Retinal pigment epithelial cell (primary cell): ENCODE measurements at regions not wholly inside any gene's neighbourhood (a gene's known extent, or its start where the extent isn't known, plus 50 kb on each side); places are given as distances from the start of the nearest gene placed in this dataset.

Experiments
- DNase-seq: peaks from one replicate; pipeline ENCODE4 v3.0.0-alpha.2; 2010; ENCODE audit warnings: low read depth
- H3K4me3 ChIP-seq: 2 replicates; pipeline ENCODE4 v1.5.1; 2011; ENCODE audit warnings: mild to moderate bottlenecking, low read length, control low read depth, moderate library complexity
- TF ChIP-seq, protein P1 (sequence below): conservative IDR thresholded peaks from 2 replicates; pipeline ENCODE4 v1.5.1; 2011; ENCODE audit warnings: low read depth, low read length, control low read depth, inconsistent platforms

- TF ChIP-seq, protein P1, sequence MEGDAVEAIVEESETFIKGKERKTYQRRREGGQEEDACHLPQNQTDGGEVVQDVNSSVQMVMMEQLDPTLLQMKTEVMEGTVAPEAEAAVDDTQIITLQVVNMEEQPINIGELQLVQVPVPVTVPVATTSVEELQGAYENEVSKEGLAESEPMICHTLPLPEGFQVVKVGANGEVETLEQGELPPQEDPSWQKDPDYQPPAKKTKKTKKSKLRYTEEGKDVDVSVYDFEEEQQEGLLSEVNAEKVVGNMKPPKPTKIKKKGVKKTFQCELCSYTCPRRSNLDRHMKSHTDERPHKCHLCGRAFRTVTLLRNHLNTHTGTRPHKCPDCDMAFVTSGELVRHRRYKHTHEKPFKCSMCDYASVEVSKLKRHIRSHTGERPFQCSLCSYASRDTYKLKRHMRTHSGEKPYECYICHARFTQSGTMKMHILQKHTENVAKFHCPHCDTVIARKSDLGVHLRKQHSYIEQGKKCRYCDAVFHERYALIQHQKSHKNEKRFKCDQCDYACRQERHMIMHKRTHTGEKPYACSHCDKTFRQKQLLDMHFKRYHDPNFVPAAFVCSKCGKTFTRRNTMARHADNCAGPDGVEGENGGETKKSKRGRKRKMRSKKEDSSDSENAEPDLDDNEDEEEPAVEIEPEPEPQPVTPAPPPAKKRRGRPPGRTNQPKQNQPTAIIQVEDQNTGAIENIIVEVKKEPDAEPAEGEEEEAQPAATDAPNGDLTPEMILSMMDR: no peak
- no peak overlapping the region for H3K4me3 ChIP-seq
- no peak for DNase-seq
These were observed 268.5 kb downstream of the PTPRU start for GRCh38 chr1:29504709-29505410.

- TF ChIP-seq, protein P1: no peak
- no peak for DNase-seq
- H3K4me3 ChIP-seq: no peak overlapping the region
These were observed 267.9 kb downstream of the PTPRU start for GRCh38 chr1:29504196-29504595.

DNA sequence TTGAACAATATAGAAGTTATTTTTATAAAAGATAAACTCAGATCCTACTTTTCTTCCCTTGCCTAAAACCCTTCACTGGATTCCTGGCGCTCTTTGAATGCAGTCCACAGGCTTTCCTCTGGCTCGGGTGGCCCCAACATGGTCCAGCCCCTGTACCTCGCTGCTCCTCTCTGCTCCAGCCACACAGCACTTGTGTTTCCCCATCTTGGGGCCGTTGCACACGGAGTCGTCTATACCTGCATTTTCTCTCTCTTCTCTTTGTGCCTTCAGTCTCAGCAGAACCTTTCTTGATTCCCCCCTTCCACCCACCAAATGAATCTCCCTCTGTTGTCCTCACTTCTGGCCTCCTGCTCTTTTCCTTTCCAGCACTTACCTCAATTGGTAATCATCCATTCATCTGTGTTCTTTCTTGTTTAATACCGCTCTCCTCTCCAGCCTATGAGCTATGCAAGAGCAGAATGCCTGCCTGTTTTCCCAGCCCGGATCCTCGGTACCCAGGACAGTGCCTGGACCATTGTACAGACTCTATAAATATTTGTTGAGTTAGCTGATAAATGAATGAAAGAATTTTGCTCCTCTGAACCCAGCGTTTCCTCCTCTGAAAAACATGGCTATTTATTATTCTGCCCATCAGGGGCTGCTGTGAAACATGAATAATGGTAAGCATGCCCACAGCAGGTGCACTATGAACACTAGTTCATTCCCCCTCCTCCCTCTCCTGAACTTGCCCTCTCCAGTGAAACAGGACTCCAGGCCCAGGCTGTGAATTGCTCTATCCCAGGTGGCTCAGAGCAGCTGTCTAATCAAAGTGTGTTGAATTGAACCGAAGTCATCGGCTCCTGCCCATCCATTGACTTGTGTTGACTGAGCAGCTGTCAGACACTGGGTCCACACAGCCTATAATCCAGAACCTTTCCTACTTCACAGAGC, 266.9 kb downstream of the PTPRU start:
- TF ChIP-seq, protein P1: no peak
- no peak for DNase-seq
- H3K4me3 ChIP-seq: no peak overlapping the region

GRCh38 chr1:29502225-29502910, 266.0 kb downstream of the PTPRU start:
- TF ChIP-seq, protein P1: no peak
- no peak overlapping the region for H3K4me3 ChIP-seq
- DNase-seq: no peak

DNA sequence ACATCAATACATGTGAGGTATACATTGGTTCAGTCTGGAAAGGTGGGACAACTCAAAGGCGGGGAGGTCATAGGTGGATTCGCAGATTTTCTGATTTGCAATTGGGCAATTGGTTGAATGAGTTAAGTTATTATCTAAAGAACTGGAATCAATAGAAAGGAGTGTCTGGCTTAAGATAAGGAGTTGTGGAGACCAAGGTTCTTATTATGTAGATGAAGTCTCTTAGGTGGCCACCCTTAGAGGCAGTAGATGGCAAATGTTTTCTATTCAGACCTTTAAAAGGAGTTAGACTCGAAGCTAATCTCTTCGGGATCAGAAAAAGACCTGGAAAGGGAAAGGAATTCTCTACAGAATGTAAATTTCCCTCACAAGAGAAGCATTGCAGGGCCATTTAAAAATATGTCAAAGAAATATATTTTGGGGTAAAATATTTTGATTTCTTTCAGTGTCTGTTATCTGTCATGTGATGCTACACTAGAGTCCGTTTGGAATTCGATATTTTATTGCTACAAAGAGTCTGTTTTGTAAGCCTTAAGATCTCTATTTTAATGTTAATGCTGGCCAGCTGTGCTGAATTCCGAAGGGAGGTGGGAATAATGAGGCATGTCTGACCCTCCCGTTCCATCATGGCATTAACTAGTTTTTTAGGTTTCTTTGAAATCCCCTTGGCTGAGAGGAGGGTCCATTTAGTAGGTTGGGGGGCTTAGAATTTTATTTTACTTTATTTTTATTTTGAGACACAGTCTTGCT, 265.1 kb downstream of the PTPRU start:
- no peak for DNase-seq
- H3K4me3 ChIP-seq: no peak overlapping the region
- TF ChIP-seq, protein P1: no peak

GRCh38 chr1:29500651-29501050, 264.3 kb downstream of the PTPRU start:
- TF ChIP-seq, protein P1: no peak
- no peak overlapping the region for H3K4me3 ChIP-seq
- DNase-seq: no peak
